HL-60 (cell line): ENCODE measurements at regions not wholly inside any gene's neighbourhood (a gene's known extent, or its start where the extent isn't known, plus 50 kb on each side); places are given as distances from the start of the nearest gene placed in this dataset.

Source experiments
- DNase-seq, 2 experiments: peaks; one replicate each; pipeline ENCODE4 v3.0.0-alpha.2; 2010 to 2020; ENCODE audit warnings: low read depth in 1 of 2, low spot score in 1 of 2
- H3K27ac ChIP-seq: fragments of 250-450 bp; sonication (Bioruptor Pico); replicated peaks from 2 replicates; pipeline ENCODE4 v1.5.1; 2020; ENCODE audit warnings: mild to moderate bottlenecking, moderate library complexity
- H3K27me3 ChIP-seq: fragments of 250-450 bp; sonication (Bioruptor Pico); 2 replicates; pipeline ENCODE4 v1.5.1; 2021; ENCODE audit warnings: mild to moderate bottlenecking, moderate library complexity; ENCODE audit not compliant: insufficient read depth, poor library complexity, severe bottlenecking
- H3K4me3 ChIP-seq: replicated peaks from 2 replicates; pipeline ENCODE4 v1.5.1; 2011; ENCODE audit warnings: mild to moderate bottlenecking, control low read depth, low read length; ENCODE audit not compliant: insufficient read depth
- CTCF ChIP-seq: IDR thresholded peaks from one replicate; pipeline ENCODE4 v1.5.1; 2011; ENCODE audit warnings: low read length, control low read depth, inconsistent platforms; ENCODE audit not compliant: insufficient read depth
- GABPA ChIP-seq: IDR thresholded peaks from 2 replicates; pipeline ENCODE4 v1.6.1; 2012; ENCODE audit warnings: low read depth
- POLR2AphosphoS5 ChIP-seq: IDR thresholded peaks from 2 replicates; pipeline ENCODE4 v1.6.1; 2012; ENCODE audit warnings: low read depth
- REST ChIP-seq: IDR thresholded peaks from 2 replicates; pipeline ENCODE4 v1.6.1; 2012; ENCODE audit warnings: low read depth; ENCODE audit not compliant: insufficient replicate concordance
- SPI1 ChIP-seq: IDR thresholded peaks from 2 replicates; pipeline ENCODE4 v1.6.1; 2012; ENCODE audit warnings: low read depth, mild to moderate bottlenecking, borderline replicate concordance

GRCh38 chr7:118057404-118057803 is 126.6 kb upstream of the LSM8 start:
- DNase-seq = no peak
- no peaks in the 10 kb centered on the region for H3K27me3 ChIP-seq
- H3K4me3 ChIP-seq = no peak overlapping the region
- no peak overlapping the region for H3K27ac ChIP-seq
- no peak for TF ChIP-seq POLR2AphosphoS5
- TF ChIP-seq GABPA = no peak
- no peak for TF ChIP-seq REST
- TF ChIP-seq CTCF = no peak
- no peak for TF ChIP-seq SPI1

- Histone ChIP-seq H3K4me3 (no peak overlapping the region), H3K27me3 (no peaks in the 10 kb centered on the region), H3K27ac (no peak overlapping the region)
- no peak for DNase-seq
- TF ChIP-seq GABPA (no peak), POLR2AphosphoS5 (no peak), REST (no peak), CTCF (no peak), SPI1 (no peak)
Observed at GRCh38 chr7:118059209-118059608, 124.8 kb upstream of the LSM8 start.

- DNase-seq = no peak
- no peak for TF ChIP-seq REST
- no peak for TF ChIP-seq CTCF
- no peak for TF ChIP-seq GABPA
- TF ChIP-seq SPI1 = no peak
- TF ChIP-seq POLR2AphosphoS5 = no peak
- Histone ChIP-seq H3K27ac (no peak overlapping the region), H3K4me3 (no peak overlapping the region), H3K27me3 (no peaks in the 10 kb centered on the region)
Observed at GRCh38 chr7:118060692-118061091, 123.3 kb upstream of the LSM8 start.
